HG02938 (cell line): ENCODE measurements at regions not wholly inside any gene's neighbourhood (a gene's known extent, or its start where the extent isn't known, plus 50 kb on each side); places are given as distances from the start of the nearest gene placed in this dataset.
"Not testable (repeated sequence)": the region's sequence is repeated elsewhere in the genome, so short reads cannot be mapped to it uniquely, and the experiment has no call there.

Experiments used
- ATAC-seq: cut with Tn5 transposase; IDR thresholded peaks from one replicate; pipeline ENCODE4 v1.9.1; 2021; ENCODE audit warnings: mild to moderate bottlenecking, moderate library complexity; ENCODE audit not compliant: unreplicated experiment

- no peak for ATAC-seq
These were observed 505.2 kb downstream of the NSUN3 start for GRCh38 chr3:94568041-94568440.

- no peak for ATAC-seq
These were observed 510.5 kb downstream of the NSUN3 start for GRCh38 chr3:94573337-94573736.

GRCh38 chr3:94587291-94587690, 524.4 kb downstream of the NSUN3 start:
- ATAC-seq = no peak

GRCh38 chr3:94593526-94594150, 530.8 kb downstream of the NSUN3 start:
- ATAC-seq = no peak

GRCh38 chr3:94596141-94596540, 533.3 kb downstream of the NSUN3 start:
- no peak for ATAC-seq

GRCh38 chr3:94596887-94597566, 534.2 kb downstream of the NSUN3 start:
- ATAC-seq = no peak

GRCh38 chr3:94607778-94608177, 544.9 kb downstream of the NSUN3 start:
- ATAC-seq = no peak

GRCh38 chr3:94609908-94610307, 547.0 kb downstream of the NSUN3 start:
- no peak for ATAC-seq

GRCh38 chr3:94611596-94611995, 548.7 kb downstream of the NSUN3 start:
- no peak for ATAC-seq

- no peak for ATAC-seq
These were observed 549.8 kb downstream of the NSUN3 start for GRCh38 chr3:94612631-94613030.

- ATAC-seq = no peak
These were observed 551.3 kb downstream of the NSUN3 start for GRCh38 chr3:94614192-94614591.

GRCh38 chr3:94615275-94616065, 552.6 kb downstream of the NSUN3 start:
- no peak for ATAC-seq

GRCh38 chr3:94616833-94617232, 554.0 kb downstream of the NSUN3 start:
- no peak for ATAC-seq

- no peak for ATAC-seq
These were observed 554.5 kb downstream of the NSUN3 start for GRCh38 chr3:94617312-94617711.

- ATAC-seq = no peak
These were observed 556.8 kb downstream of the NSUN3 start for GRCh38 chr3:94619643-94620042.

- ATAC-seq = no peak
These were observed 563.7 kb downstream of the NSUN3 start for GRCh38 chr3:94626573-94626972.

- ATAC-seq = no peak
These were observed 564.8 kb downstream of the NSUN3 start for GRCh38 chr3:94627689-94628088.

GRCh38 chr3:94643400-94643799, 580.5 kb downstream of the NSUN3 start:
- no peak for ATAC-seq

GRCh38 chr3:94645790-94646189, 582.9 kb downstream of the NSUN3 start:
- ATAC-seq = no peak

- no peak for ATAC-seq
These were observed 584.3 kb downstream of the NSUN3 start for GRCh38 chr3:94647131-94647530.

- not testable (repeated sequence) for ATAC-seq
These were observed 585.7 kb downstream of the NSUN3 start for GRCh38 chr3:94648270-94649180.
